ENCODE measurements at regions not wholly inside any gene's neighbourhood (a gene's known extent, or its start where the extent isn't known, plus 50 kb on each side); places are given as distances from the start of the nearest gene placed in this dataset.

DNA sequence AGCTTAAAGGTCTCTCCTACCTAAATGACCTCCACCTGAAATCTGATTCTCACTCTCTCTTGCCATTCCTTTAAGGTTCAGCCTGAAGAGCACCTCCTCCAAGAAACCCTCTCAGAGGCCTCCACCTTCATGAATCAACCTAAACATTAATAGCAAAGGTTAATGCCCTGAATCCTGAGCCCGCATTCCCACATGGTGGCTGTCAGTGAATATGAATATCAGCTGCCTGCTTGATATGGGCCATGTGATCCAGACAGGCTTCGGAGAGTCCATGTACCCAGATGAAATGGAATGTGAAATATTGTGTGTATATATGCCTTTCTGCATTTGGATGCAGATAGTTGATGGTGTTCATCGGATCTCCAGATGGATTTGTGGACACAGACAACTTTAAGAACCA lies 317.5 kb downstream of the TOX3 start:
- H3K27ac ChIP-seq (replicated peaks in 1 of 4) = no peak overlapping the region
- no peaks in the 10 kb centered on the region for H3K4me1 ChIP-seq
- TF ChIP-seq EP300 (IDR thresholded peaks at IDR 0.05) = no peak
- no peak for TF ChIP-seq POLR2AphosphoS5 (IDR thresholded peaks at IDR 0.05)
- TF ChIP-seq POLR2A (IDR thresholded peaks at IDR 0.05; ENCODE audit: low read depth) = no peak
- TF ChIP-seq, protein P1, sequence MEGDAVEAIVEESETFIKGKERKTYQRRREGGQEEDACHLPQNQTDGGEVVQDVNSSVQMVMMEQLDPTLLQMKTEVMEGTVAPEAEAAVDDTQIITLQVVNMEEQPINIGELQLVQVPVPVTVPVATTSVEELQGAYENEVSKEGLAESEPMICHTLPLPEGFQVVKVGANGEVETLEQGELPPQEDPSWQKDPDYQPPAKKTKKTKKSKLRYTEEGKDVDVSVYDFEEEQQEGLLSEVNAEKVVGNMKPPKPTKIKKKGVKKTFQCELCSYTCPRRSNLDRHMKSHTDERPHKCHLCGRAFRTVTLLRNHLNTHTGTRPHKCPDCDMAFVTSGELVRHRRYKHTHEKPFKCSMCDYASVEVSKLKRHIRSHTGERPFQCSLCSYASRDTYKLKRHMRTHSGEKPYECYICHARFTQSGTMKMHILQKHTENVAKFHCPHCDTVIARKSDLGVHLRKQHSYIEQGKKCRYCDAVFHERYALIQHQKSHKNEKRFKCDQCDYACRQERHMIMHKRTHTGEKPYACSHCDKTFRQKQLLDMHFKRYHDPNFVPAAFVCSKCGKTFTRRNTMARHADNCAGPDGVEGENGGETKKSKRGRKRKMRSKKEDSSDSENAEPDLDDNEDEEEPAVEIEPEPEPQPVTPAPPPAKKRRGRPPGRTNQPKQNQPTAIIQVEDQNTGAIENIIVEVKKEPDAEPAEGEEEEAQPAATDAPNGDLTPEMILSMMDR (IDR thresholded peaks at IDR 0.05) = no peak
- no peaks in the 10 kb centered on the region for H3K27me3 ChIP-seq
- intact Hi-C loops (cut with DNase I) = no loop called here
- no peaks in the 10 kb centered on the region for H3K36me3 ChIP-seq
- no peak overlapping the region for H3K4me3 ChIP-seq
- no peak for DNase-seq (ENCODE audit: extremely low spot score)
- peaks cover 0 to 5% (median 0%) of the 10 kb centered on the region in 4 donors for H3K9me3 ChIP-seq
- 58% methylated on average over 3 of the region's 3 CpGs for WGBS

DNA sequence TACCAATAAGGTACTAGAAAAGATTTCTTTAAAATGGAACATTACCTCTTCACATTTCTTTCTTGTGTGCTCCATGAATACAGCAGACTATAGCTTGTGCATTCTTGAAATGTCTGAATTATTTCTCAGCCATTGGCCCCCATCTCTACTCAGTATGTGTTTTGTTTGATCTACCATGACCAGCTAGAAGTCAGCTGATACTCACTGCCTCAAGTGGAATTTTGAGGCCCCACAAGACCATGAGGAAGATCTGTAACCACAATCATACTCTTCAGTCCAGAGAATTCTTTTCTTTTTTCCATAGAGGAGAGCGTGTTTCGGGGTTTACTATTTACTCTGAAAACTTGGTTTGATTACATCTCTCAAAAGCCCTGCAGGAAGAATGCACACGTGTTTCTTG lies 319.1 kb downstream of the TOX3 start:
- peaks cover 0 to 5% (median 0%) of the 10 kb centered on the region in 4 donors for H3K9me3 ChIP-seq
- intact Hi-C loops (cut with DNase I) = no loop called here
- no peaks in the 10 kb centered on the region for H3K36me3 ChIP-seq
- H3K4me3 ChIP-seq = no peak overlapping the region
- no peaks in the 10 kb centered on the region for H3K4me1 ChIP-seq
- no peaks in the 10 kb centered on the region for H3K27me3 ChIP-seq
- no peak for DNase-seq (ENCODE audit: extremely low spot score)
- 90% methylated on average over 3 of the region's 3 CpGs for WGBS
- no peak for TF ChIP-seq EP300 (IDR thresholded peaks at IDR 0.05)
- TF ChIP-seq POLR2AphosphoS5 (IDR thresholded peaks at IDR 0.05) = no peak
- TF ChIP-seq, protein P1 (IDR thresholded peaks at IDR 0.05) = no peak
- TF ChIP-seq POLR2A (IDR thresholded peaks at IDR 0.05; ENCODE audit: low read depth) = no peak
- H3K27ac ChIP-seq (replicated peaks in 1 of 4) = no peak overlapping the region

DNA sequence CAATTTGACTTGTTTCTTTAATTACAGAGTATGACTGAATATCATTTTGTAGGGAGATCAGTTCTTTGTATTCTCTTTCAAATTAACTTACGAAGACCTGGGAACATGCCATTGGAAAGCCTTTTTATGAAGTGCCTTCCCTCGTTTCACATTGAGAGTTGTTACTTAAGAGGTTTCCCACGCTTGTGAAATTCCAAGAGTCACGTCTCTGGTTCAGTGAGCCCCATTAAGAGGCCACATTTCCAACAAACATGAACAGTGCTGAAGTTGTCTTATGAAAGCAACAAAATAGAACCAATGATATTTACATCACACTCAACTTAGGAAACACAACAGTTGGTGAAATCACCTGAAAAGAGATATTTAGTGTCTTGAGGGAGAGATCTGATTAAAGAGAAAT lies 334.1 kb downstream of the TOX3 start:
- WGBS = 71% methylated on average over 4 of the region's 4 CpGs
- intact Hi-C loops (cut with DNase I) = no loop called here

DNA sequence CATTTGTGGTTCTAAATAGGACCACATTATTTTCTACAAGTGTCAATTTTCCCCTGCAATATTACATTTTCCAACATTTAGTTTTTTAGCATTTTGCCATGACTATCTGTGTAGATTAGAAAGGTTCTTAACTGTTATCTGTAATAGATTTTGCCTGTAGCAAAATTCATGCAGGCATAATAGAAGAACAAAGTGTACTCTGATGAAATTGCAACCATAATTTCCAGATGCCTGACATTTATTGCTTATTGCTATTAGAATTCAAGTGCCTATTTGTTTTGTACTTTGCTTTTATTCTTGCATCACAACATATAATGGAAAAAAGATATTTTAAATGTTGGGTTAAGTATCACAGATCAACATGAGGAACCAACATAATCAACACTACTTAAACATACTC lies 337.7 kb downstream of the TOX3 start:
- no peaks in the 10 kb centered on the region for H3K27me3 ChIP-seq
- no peak for DNase-seq (ENCODE audit: extremely low spot score)
- H3K9me3 ChIP-seq = no peaks in the 10 kb centered on the region
- no peak overlapping the region for H3K4me3 ChIP-seq
- TF ChIP-seq POLR2A (IDR thresholded peaks at IDR 0.05; ENCODE audit: low read depth) (no peak), EP300 (IDR thresholded peaks at IDR 0.05) (no peak), POLR2AphosphoS5 (IDR thresholded peaks at IDR 0.05) (no peak)
- TF ChIP-seq, protein P1 (IDR thresholded peaks at IDR 0.05) = no peak
- no peaks in the 10 kb centered on the region for H3K36me3 ChIP-seq
- intact Hi-C loops (cut with DNase I) = no loop called here
- H3K4me1 ChIP-seq = no peaks in the 10 kb centered on the region
- no peak overlapping the region for H3K27ac ChIP-seq (replicated peaks in 1 of 4)

More for the DNA sequence above, 334.1 kb downstream of the TOX3 start:
- Histone ChIP-seq H3K36me3 (no peaks in the 10 kb centered on the region), H3K27me3 (no peaks in the 10 kb centered on the region), H3K27ac (replicated peaks in 1 of 4) (no peak overlapping the region), H3K9me3 (no peaks in the 10 kb centered on the region), H3K4me1 (no peaks in the 10 kb centered on the region), H3K4me3 (no peak overlapping the region)
- DNase-seq (ENCODE audit: extremely low spot score) = no peak
- TF ChIP-seq EP300 (IDR thresholded peaks at IDR 0.05) (no peak), POLR2AphosphoS5 (IDR thresholded peaks at IDR 0.05) (no peak), POLR2A (IDR thresholded peaks at IDR 0.05; ENCODE audit: low read depth) (no peak)
- TF ChIP-seq, protein P1 (IDR thresholded peaks at IDR 0.05) = no peak

DNA sequence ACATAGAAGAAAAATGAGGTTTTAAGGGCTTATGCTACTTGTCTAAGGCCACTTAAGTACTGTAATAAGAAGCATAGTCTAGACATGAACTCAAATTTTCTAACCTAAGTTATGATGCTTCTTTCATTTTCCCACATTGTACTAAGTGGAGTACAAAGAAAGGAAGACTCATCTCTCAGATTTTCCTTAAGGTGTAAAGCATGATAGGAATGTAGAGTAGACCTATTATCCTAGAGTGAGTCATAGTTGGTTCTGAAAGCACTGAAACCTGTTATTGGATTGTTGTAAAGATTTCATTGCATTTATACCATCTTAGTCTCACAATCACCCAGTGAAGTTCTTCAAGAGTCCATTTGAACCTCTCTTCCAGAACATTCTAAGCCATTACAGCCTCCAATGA lies 343.8 kb downstream of the TOX3 start:
- no peak overlapping the region for H3K27ac ChIP-seq (replicated peaks in 1 of 4)
- no peak for DNase-seq (ENCODE audit: extremely low spot score)
- no peaks in the 10 kb centered on the region for H3K4me1 ChIP-seq
- H3K27me3 ChIP-seq = no peaks in the 10 kb centered on the region
- no peaks in the 10 kb centered on the region for H3K9me3 ChIP-seq
- intact Hi-C loops (cut with DNase I) = no loop called here
- no peak overlapping the region for H3K4me3 ChIP-seq
- no peaks in the 10 kb centered on the region for H3K36me3 ChIP-seq
- TF ChIP-seq POLR2A (IDR thresholded peaks at IDR 0.05; ENCODE audit: low read depth) (no peak), EP300 (IDR thresholded peaks at IDR 0.05) (no peak), POLR2AphosphoS5 (IDR thresholded peaks at IDR 0.05) (no peak)
- TF ChIP-seq, protein P1 (IDR thresholded peaks at IDR 0.05) = no peak
